Endometrial microvascular endothelial cells (primary cell): ENCODE measurements at regions not wholly inside any gene's neighbourhood (a gene's known extent, or its start where the extent isn't known, plus 50 kb on each side); places are given as distances from the start of the nearest gene placed in this dataset.
"Not testable (repeated sequence)": the region's sequence is repeated elsewhere in the genome, so short reads cannot be mapped to it uniquely, and the experiment has no call there.

ENCODE experiments used
- in situ Hi-C: cut with HindIII; loops from 2 replicates; pipeline ENCODE4 v1.10.0; 2017; ENCODE audit warnings: low sequenced_read_pairs, low pct_unique_long_range_greater_than_20kb; ENCODE audit errors: inconsistent ontology term

DNA sequence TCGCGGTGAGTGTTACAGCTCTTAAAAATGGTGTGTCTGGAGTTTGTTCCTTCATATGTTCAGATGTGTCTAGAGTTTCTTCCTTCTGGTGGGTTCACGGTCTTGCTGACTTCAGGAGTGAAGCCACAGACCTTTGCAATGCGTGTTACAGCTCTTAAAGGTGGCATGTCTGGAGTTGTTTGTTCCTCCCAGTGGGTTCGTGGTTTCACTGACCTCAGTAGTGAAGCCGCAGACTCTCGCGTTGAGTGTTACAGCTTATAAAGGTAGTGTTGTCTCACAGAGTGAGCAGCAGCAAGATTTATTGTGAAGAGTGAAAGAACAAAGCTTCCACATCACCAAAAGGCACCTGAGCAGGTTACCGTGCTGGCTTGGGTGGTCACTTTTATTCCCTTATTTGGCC is 135.9 kb upstream of the INTU start:
- in situ Hi-C loops, result not testable (repeated sequence)

DNA sequence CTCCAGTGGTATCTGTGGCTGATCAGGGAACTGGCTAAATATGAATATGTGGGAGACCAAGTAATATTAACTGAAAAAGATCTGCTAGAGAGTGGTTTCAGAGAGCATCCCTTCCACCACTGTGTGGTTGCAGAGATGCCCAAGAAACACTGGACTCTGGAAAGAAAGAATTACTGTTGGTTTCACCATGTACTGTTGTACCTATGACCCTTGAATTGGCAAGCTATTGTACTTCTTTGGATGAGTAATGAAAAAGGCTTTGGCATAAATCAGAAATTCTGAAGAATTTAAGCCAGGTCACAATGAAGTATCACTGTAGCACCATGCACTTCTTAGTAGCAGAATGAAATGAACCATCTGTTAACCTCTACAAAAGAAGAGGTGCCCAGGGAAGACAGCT is 134.4 kb upstream of the INTU start:
- in situ Hi-C loops, result no loop called here

DNA sequence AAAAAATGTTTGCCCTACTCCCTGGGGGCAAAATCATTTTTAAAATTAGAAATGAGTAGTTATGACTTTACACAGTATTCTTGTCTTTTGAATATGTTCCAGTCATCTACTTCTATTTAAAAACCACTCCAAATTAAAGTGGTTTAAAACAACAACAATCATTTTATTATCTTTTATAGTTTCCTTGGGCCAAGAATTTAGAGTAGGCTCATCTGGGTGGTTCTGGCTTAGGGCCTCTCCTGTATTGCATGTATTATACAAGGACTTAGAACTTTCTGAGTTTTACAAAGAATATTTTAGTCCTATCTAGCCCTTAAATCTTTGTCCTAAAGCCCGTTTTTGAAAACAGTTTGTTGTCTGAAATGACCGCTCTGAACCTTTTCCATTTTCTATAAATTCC is 132.5 kb upstream of the INTU start:
- in situ Hi-C loops, result no loop called here

DNA sequence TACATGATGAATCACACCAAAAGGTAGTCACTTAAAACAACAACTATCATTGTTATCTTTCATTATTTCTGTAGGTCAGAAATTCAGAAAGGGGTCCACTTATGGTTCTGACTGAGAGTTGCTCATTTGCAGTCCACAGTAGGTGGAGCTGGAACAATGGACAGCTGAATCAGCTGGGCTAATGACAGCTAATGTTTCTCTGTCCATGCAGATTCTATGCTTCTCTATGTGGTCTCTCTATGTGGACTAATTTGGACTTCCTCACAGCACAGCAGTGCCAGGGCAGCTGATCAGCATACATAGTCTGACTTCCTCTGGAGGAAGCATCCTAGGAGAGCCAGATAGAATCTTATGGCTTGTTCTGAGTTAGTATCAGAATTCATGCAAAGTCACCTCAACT is 131.7 kb upstream of the INTU start:
- in situ Hi-C loops, result no loop called here

DNA sequence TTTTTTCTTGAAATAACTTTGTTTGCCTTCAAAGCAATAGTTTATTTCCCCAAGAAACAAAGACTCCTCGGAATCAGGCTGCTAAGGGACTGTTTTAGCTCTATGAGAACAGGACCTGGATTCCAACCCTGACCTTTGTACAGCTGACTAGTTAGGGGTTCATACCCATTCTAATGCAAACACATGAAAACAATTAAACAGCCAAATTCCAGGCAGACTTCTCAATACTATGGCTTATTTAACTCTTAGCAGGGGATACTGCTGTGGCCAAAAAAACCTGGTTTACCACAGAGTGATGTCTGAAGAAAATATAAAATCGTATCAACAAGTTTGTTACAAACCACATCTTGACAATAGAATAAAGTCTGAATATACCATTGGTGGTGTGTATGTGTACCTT is 129.6 kb upstream of the INTU start:
- in situ Hi-C loops, result no loop called here

DNA sequence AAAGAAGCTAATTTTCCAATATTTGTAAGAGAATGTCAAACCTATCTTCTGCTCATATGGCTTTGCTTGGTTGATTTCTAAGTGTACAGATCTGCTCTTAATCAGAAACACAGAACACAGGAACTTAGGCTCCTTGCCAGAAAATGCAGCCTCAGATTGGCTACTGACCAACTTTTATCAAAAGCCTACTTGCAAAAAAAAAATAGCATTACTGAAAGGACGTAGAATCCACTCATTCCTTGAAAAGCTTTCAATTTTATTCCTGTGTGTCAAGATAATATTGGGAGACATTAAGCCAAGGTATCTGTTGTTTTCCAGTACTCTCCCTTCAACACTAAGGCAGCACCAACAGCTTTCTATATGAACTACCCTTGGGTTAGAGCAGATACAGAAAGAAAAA is 127.6 kb upstream of the INTU start:
- in situ Hi-C loops, result no loop called here

DNA sequence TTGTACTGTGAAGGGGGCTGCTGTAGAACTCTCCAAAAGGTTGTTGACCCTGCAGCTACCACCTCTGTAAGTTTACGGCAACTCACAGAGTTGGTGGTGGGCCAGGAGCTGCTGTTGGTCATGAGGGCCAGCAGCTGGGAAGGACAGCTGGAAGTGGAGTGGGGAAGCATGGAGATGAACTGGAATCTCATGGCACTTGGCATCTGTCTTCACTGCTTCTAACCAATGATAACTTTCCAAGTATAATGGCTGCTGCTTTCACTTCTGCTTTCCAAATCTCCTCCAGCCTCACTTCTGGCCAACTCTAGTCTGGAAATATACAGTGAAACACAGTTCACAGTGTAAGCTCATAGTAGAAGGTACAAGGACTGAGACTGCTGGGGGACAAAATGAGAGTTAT is 126.5 kb upstream of the INTU start:
- in situ Hi-C loops, result no loop called here

DNA sequence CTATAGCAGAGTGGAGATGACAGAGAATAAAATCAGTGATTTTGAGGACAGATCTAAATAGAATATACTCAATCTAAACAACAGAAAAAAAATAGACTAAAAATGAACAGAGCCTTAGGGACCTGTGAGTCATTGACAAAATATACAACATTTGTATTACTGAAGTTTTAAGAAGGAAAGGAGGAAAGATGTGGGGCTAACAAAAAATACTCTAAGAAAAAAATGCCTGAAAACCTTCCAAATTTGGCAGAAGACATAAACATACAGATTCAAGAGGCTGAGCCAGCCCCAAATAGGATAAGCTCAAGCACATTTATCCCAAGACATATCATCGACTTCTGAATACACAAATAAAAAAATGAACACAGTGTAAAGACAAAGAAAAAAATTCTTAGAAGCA is 123.6 kb upstream of the INTU start:
- in situ Hi-C loops, result no loop called here

DNA sequence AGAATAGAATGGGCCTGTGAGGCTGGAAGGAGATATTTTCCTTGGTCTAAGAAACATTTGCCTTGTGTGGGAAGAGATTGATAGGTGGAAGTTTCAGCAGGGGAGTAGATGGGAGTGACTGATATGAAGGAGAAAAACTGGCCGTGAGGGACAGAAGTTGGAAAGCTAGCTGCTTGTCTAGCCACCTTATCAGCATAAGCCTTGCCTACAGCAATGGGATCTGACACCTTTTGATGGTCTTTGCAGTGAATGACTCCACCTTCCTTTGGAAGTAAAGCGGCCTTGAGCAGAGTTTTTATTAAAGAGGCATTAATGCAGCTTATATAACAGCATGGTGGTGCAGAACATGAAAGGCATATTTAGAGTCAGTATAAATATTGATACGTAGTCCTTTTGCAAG is 120.1 kb upstream of the INTU start:
- in situ Hi-C loops, result not testable (repeated sequence)

DNA sequence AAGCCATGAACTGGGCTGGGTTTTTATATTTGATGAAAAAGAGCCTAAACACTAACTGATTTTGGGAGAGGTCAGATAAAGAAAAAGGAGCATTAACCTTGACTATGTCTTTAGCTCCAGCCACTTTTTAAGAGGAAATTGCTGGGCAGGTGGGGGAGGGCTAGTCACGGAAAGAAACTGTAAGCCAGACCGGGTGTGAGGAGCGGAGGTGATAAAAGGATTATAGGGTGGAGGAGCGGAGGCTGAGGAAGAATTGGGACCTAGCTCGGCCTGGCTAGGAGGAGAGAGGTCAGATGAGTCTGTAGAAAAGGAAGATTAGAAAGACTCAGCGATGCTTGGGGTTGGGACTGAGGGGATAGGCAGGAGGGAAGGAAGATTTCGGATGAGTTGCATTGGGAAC is 117.5 kb upstream of the INTU start:
- in situ Hi-C loops, result not testable (repeated sequence)

DNA sequence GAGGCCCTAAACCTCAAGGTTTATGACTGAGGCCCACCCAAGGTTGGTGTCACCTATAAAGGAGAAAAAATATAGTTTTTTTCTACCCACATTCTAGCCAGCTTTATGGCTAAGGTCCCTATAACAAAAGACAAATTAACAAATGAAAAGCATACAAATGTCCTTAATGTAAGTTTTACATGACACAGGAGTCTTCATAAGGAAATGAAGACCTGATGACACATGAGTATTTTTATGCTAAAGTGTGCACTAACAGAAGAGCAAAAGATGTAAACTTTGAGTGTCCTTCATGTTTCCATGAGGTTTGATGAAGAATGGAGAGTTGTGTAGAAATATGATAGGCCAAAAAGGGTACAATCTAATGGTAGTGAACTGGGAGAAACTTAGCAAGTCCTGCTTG is 114.7 kb upstream of the INTU start:
- in situ Hi-C loops, result no loop called here

DNA sequence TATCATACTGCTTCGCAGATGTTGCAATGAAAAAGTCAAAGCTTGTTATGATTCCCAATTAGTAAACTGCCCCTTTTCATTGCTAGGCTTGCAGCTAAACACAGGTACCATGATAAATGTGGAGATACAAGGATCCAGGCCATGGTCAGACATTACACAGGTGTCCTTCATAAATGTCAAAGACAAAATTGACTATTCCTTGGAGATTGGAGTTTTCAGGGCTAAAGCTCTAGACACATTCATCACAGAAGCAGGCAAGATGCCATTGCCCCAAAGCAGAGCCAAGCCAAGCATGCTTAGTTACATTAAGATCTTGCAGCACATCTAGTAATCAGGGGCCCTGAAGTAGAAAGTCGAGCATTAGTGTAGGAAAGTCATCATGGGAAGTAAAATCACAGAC is 111.3 kb upstream of the INTU start:
- in situ Hi-C loops, result no loop called here

DNA sequence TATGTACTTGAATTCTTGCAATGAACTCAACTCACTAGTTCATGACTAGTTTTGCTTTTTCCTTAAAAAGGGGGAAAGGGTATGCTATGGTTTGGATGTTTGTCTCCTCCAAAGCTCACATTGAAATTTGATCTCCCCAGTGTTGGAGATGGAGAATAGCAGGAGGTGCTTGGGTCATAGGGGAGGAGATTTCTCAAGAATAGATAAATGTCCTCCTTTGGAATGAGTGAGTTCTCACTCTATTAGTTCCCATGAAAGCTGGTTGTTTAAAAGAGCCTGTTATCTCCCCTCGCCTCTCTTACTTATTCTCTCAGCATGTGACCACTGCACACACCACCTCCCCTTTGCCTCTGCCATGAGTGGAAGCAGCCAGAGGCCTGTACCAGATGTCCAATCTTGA is 109.4 kb upstream of the INTU start:
- in situ Hi-C loops, result no loop called here

DNA sequence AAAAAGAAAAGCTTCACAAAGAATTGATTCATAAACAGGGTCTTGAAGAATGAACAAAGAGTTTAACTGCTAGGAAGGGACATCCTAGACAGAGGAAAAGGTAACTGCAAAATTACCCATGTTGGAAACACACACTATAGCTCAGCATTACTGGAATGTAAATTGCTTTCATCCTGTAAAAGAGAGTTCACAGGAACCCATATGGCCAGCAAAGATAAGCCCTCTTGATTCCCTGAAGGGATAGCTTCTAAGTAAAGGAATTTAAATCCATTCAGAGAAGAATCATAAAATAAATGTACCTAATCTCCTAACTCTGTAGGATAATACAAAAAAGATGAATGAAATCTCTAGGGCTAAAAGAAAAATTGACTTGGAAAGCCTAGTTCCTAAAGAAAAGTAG is 107.1 kb upstream of the INTU start:
- in situ Hi-C loops, result no loop called here

DNA sequence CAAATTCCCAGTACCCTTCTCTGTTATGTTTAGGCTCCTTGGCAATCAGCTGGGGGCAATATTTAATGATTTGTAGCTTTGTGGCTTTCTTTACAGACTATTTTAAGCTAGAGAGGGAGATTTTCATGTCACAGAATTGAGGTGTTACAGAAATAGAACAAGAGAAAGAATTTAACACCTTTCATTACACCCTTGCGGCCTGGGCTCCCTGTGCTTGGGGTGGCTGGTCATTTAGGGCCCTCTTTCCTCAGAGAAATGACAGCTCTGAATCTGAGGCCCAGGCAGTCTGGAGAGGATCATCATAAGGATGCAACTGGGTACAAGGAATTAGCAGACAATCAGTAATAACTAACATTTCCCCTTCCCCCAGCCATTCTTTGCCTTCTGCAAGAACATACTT is 104.5 kb upstream of the INTU start:
- in situ Hi-C loops, result no loop called here

DNA sequence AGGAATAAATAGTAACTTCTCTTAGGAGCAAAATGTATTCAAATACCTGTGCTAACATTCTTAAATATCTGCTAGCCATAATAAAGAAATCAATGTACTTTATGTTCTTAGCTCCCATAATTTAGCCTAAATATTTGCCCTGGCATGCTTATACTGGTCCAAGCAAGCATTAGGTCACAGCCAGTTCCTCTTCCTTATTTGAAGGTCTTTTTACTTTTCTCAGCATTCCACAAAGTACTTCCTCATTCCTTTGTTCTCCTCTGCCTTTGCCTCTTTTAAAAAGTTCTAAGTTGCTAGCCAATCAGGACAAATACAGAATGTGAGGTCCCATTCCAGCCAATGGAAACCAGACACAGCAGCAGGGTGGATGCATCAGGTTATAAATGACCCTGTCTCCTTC is 102.9 kb upstream of the INTU start:
- in situ Hi-C loops, result not testable (repeated sequence)

DNA sequence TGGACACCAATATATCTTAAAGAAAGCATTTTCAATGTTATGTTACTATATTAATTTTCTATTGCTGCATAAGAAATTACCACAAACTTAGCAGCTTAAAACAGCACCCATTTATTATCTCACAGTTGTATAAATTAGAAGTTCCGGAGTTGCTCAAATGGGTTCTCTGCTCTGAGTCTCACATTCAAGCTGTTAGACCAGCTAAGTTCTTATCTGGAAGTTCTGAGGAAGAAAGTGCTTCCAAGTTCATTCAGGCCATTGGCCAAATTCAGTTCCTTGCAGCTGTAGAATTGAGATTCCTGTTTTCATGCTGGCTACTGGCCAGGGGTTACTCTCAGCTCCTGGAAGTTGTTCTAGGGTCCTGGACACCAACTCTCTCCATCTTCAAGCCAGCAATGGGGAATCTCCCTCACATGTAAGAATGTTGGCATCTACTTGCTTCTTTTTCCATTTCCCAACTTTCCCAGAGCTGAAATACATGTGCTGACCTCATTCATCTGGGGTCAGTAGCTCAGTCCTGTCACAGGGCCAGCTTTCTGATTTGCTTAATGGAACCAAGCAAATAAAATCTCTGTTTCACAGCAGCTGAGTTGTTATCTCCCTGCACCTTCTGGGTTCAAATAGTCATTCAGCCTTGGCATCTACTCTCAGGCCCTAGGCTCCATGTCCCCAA is 99.6 kb upstream of the INTU start:
- in situ Hi-C loops, result no loop called here

DNA sequence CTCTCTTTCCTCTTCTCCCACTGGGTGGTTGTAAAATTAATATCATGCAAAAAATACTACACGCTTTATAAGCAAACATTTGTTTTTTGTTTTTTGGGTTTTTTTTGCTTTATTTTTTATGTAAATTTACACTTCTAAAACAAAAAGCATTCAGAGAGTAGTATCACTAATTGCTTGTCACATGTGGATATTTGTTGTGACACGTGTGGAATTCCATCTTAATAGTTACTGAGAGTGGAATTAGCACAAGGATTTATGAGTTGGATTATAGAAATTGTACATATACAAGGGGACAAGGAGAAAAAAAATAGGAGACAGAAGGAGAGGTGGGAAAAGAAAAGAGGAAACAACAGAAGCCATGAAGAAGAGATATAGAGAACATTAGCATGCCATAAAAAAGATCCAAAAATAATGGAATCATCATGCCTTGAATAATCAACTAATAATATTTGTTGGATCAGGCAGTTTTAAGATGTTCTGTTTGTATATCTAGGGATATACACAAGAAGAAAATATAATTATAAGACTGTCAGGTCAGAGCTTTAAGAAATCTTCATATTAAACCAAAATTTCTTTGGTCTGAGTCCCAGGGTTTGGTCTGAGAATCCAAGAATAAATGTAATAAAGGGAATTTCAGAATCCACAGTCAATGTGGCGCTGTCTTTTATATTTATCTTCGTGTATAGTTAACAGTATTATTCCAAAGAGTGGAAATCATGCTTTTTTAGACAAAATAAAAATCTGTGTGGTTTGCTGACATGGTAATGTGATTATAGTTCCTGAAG is 98.5 kb upstream of the INTU start:
- in situ Hi-C loops, result no loop called here

DNA sequence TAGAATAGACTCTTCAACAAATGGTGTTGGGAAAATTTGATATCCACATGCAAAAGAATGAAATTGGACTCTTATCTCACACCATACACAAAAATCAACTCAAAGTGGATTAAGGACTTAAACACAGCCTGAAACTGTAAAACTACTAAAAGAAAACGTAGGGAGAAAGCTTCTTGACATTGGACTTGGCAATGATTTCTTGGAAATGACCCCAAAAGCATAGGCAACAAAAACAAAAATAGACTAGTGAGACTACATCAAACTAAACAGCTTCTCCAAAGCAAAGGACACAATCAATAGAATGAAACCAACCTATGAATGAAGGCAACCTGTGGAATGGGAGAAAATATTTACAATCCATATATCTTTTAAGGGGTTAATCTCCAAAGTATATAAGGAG is 94.7 kb upstream of the INTU start:
- in situ Hi-C loops, result no loop called here

DNA sequence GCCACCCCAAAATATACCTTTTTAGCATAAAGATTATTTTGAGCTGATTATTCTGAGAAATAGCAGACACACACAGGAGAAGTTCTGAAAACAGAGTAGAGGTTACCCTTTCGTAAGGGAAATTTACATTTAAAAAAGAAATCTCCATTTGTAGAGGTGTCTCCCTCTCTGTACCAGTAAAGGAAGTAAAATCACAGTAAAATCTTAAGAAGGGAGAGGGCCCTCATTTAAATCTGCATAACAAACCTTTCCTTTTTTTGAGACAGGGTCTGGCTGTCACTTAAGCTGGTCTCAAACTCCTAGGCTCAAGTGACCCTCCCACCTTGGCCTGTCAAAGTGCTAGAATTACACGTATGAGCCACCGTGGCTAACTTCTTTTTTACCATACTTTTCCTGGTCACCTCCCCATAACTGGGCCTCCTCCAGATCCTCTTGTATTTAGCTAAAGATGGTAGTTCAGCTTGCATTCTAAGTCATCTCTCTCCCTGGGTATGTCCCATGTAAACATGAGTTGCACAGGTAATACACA is 92.2 kb upstream of the INTU start:
- in situ Hi-C loops, result no loop called here

DNA sequence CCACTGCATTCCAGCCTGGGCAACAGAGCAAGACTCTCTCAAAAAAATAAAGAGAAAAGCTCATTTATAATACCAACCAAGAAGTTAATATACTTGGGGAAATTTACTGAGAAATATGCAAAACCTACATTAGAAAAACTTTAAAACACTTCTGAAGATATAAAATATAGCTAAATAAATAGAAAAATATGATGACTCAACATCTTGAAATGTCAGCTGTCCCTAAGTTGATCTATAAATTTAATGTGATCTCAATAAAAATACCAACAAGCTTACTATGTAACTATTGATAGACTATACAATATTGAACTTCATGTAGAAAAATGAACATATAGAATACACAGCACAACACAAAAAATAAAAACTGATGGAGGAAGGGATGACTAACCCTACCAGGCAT is 87.5 kb upstream of the INTU start:
- in situ Hi-C loops, result no loop called here
